HuH-7 (cell line): ENCODE measurements at regions not wholly inside any gene's neighbourhood (a gene's known extent, or its start where the extent isn't known, plus 50 kb on each side); places are given as distances from the start of the nearest gene placed in this dataset.
"Not testable (repeated sequence)": the region's sequence is repeated elsewhere in the genome, so short reads cannot be mapped to it uniquely, and the experiment has no call there.

ENCODE experiments used
- DNase-seq: peaks from one replicate; pipeline ENCODE4 v3.0.0; 2011; ENCODE audit warnings: low spot score

DNA sequence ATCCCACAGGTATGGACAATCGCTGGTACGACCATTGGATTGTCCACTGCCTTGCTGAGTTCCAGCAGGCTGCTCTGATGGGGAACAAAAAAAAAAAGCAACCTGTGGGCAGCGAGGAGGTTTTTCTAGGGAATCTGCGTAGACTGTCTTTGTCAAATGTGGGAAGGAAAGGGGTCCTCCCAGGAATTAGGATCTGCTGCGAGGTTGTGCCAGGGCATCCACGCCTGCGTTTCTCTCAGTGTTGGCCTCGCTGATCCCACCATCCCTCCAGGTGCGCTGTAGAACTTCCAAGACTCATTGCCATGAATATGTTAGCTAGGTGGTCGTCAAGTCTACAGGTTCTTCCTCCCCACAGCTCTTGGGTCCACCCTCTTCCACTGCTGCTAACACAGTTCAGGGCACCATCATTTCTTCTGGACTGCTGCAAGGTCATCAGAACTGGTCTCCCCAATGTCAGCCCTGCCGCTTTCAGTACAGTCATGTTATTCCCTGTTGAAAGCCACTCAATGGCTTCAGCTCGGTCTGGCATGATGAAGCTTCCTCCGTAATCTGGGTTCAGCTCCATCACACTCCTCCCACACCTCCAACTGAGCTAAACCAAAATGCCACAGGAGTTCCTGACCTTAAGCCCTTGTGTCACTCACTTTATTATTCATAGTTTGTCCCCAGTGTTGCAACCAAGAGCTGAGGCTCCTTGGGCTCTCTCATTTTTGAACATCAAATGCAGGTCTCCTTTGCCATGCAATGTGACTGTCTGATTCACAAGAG, 79.5 kb upstream of the DMRT1 start:
- DNase-seq, result no peak

DNA sequence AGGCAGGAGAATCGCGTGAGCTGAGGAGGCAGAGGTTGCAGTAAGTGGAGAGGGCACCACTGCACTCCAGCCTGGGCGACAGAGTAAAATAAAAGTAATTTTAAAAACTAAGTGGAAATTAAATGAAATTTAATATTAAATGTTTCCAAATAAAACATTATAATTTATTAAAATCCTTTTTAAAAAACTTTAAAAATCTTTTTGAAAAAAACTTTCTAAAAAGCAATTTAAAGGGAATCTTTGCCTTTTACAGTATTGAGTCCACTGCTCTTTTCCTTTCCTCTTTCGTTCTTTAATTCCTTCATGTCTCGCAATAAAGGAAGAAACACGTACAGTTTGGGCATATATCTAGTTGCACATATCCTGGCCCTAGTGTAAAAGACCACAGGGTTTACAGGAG, 77.8 kb upstream of the DMRT1 start:
- DNase-seq, result no peak

DNA sequence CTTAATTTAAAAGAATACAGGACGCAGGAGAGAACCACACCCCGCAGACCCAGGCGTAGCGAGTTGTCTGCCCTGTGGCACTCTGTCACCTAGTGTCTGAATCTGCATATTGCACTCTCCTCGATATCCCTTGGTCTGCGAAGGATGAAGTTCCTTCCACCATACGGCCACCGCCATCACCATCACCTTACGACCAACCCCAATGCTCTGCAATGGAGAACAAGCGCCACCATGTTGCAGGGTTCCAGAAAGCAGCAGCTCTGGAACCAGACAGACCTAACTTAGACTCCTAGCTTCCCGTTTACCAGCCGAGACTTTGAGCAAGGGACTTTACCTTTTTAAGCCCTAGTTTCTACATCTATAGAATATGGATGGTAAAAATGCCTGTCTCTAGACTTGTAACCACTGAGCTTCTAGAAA, 77.4 kb upstream of the DMRT1 start:
- DNase-seq, result peak; percentile 59

DNA sequence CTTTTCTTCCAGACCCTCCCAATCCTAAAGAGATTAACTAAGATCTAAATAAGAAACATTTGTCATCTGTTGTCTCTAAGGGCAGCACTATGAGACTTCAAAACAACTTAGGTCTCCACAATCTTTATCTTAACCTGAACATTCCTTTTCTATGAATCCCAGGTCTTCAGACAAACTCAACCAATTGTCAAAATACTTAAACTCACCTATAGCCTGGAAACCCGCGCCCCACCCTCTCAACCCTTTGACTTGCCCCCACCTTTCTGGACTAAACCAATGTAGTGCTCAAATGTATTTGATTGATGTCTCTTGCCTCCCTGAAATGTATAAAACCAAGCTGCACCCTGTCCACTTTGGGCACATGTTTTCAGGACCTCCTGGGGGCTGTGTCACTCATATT, 76.5 kb upstream of the DMRT1 start:
- DNase-seq, result no peak

DNA sequence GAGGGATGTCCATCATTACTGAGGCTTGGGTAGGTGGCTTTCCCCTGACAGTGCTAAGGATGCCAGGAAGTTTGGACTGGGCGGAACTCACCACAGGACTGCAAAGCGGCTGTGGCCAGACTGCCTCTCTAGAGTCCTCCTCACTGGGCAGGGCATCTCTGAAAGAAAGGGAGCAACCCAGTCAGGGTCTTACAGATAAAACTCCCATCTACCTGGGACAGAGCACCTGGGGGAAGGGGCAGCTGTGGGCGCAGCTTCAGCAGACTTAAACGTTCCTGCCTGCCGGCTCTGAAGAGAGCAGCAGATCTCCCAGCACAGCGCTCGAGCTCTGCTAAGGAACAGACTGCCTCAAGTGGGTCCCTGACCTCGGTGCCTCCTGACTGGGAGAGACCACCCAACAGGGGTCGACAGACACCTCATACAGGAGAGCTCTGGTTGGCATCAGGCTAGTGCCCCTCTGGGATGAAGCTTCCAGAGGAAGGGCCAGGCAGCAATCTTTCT, 74.4 kb upstream of the DMRT1 start:
- DNase-seq, result not testable (repeated sequence)

DNA sequence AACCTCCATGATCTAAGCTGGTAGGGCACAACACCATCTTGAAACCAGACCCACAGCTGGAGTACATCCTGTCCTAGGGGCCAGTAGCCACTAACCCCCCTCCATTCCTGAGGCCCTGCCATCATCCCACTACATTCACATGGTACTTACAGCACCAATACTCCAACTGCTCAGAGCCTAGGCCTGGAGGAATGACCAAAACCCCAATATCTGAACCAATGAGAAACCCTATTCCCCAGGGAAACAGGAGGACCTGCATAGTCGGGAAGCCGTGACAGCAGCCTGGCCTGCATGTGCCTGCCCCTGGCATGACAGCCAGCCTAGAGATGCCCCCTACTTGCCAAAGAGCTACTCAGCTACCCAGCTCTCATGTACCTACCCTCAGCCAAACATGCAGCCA, 65.4 kb upstream of the DMRT1 start:
- DNase-seq, result no peak

DNA sequence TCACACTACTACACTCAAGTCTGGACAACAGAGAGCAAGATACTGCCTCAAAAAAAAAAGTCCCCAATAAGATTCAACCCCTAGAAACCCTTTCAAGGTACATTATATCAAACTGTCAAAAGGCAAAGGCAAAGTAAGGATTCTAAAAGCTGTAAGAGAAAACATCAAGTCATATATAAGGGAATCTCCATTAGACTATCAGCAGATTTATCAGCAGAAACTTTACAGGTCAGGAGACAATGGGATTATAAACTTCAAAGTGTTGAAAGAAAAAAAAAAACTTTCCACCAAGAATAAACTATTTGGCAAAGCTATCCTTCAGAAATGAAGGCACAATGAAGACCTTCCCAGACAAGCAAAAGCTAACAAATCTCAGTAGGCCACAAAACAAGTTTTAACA, 63.5 kb upstream of the DMRT1 start:
- DNase-seq, result no peak

DNA sequence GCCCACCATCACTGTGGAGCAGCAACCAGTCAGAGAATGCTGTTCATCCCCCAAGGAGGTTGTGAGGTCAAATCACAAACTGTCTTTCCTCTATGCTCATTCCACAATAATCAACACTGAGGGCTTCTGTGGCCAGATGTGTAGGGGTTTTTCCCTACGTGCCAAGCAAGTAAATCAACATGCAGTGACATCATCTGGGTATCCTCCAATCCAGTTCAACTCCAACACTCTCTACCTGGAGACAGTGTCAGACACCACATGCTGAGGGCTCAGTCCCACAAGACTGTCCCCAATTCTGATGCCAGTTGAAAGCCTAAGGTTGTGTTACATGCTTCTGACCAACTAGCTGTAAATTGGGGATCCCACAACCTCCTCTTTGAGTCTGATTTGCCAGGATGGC, 57.3 kb upstream of the DMRT1 start:
- DNase-seq, result no peak

DNA sequence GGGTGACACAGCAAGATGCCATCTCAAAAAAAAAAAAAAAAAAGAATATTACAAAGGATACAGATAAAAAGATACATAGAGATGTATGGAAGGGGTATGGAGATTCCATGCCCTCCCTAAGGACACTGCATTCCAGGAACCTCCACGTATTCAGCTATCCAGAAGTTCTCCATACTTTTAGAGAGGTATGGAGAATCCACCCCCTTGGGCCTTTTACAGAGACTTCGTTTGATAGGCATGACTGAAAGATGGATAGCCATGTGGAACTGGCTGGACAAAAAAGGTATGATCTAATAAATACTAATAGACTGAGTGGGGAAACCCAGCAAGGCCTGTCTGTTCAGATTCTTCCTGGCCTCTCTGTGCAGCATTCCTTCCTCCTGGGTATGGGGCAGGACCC, 56.6 kb upstream of the DMRT1 start:
- no peak for DNase-seq

DNA sequence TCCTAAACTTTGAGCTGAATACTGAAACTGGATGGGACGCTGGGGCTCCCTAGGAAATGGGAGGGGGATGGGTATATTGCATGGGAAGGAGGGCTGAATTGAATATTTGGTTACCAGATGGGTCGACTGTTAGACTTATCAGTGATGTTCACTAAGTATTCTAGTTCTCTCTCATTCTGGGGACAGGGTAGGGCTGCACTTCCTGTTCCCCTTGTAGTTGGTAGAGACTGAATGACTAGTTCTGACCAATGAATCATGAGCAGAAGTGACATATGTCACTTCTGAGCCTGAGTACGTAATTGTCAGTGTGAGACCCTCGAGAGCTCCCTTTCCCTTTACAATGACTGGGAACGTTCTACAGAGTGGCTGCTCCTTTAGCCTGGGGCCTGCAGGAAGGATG, 55.5 kb upstream of the DMRT1 start:
- no peak for DNase-seq

DNA sequence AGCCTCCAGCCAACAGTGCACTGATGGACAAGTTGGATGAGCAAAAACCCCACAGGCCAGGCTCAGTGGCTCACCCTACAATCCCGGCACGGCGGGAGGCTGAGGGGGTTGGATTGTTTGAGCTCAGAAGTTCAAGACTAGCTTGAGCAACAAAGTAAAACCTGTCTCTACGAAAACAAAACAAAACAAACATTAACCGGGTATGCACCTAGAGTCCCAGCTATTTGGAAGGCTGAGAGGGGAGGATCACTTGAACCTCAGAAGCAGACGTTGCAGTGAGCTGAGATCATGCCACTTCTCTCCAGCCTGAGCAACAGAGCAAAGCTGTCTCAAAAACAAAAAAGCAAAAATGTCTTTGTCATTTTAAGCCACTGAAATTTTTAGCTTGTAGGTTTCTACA, 55.1 kb upstream of the DMRT1 start:
- no peak for DNase-seq

DNA sequence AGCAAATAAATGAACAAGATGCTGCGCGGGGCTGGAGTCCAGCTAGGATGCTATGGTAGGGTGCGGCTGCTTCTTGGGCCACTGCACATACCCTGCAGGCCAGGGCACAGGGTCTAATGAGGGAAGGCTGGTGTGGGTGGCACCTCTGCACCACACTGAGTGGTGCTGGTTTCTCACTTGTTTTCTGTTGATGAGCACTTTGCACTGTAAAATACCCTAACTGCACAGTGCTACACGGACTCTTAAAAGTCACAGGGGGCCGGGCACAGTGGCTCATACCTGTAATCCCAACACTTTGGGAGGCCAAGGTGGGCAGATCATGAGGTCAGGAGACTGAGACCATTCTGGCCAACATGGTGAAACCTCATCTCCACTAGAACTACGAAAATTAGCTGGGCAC, 52.7 kb upstream of the DMRT1 start:
- DNase-seq, result no peak
